Astrocyte of the spinal cord (primary cell): ENCODE measurements at regions not wholly inside any gene's neighbourhood (a gene's known extent, or its start where the extent isn't known, plus 50 kb on each side); places are given as distances from the start of the nearest gene placed in this dataset.
A peak's percentile ranks its signal among the peaks of the same experiment; 100 is the strongest.

Experiments used
- DNase-seq: peaks from one replicate; pipeline ENCODE4 v3.0.0; 2011; ENCODE audit warnings: low read depth, low spot score
- H3K4me3 ChIP-seq: 2 replicates; pipeline ENCODE4 v1.5.1; 2011; ENCODE audit warnings: low read depth, mild to moderate bottlenecking, low read length, moderate library complexity
- CTCF ChIP-seq: IDR thresholded peaks from 2 replicates; pipeline ENCODE4 v1.5.1; 2012; ENCODE audit warnings: low read depth, mild to moderate bottlenecking, low read length, inconsistent platforms
- in situ Hi-C: cut with HindIII; loops from 2 replicates; pipeline ENCODE4 v1.10.0; 2017; ENCODE audit warnings: low sequenced_read_pairs

- no peak overlapping the region for H3K4me3 ChIP-seq
- in situ Hi-C loops, result no loop called here
- TF ChIP-seq CTCF, result no peak
- peak; percentile 87 for DNase-seq
Measured at GRCh38 chr4:13984991-13985800, 357.7 kb upstream of the BOD1L1 start.

GRCh38 chr4:13985837-13986236, 358.3 kb upstream of the BOD1L1 start:
- no peak for TF ChIP-seq CTCF
- no peak for DNase-seq
- H3K4me3 ChIP-seq, result no peak overlapping the region
- in situ Hi-C loops, result no loop called here

GRCh38 chr4:13986548-13986947, 359.0 kb upstream of the BOD1L1 start:
- DNase-seq, result no peak
- no peak for TF ChIP-seq CTCF
- H3K4me3 ChIP-seq, result no peak overlapping the region
- in situ Hi-C loops, result no loop called here

- DNase-seq, result peak; percentile 97
- no peak overlapping the region for H3K4me3 ChIP-seq
- no peak for TF ChIP-seq CTCF
- in situ Hi-C loops, result no loop called here
Measured at GRCh38 chr4:13988353-13989305, 361.1 kb upstream of the BOD1L1 start.

GRCh38 chr4:13989501-13989900, 362.0 kb upstream of the BOD1L1 start:
- DNase-seq, result no peak
- TF ChIP-seq CTCF, result no peak
- in situ Hi-C loops, result no loop called here
- no peak overlapping the region for H3K4me3 ChIP-seq
